ENCODE measurements at regions not wholly inside any gene's neighbourhood (a gene's known extent, or its start where the extent isn't known, plus 50 kb on each side); places are given as distances from the start of the nearest gene placed in this dataset.

GRCh38 chr2:126358122-126358521 lies 297.8 kb upstream of the GYPC start:
- Histone ChIP-seq H3K79me1 (ENCODE audit: low read depth in 1 of 2, low read length in 2 of 2) (no peaks in the 10 kb centered on the region), H3K36me3 (ENCODE audit: control insufficient read depth, insufficient read depth, low read length) (no peaks in the 10 kb centered on the region), H2BK20ac (ENCODE audit: low read depth, low read length) (no peak overlapping the region), H3K14ac (replicated peaks; ENCODE audit: low read depth, low read length) (no peak overlapping the region), H2BK15ac (ENCODE audit: low read depth, low read length) (no peak overlapping the region), H3K27me3 (ENCODE audit: control insufficient read depth, insufficient read depth, low read length) (no peaks in the 10 kb centered on the region), H3K27ac (ENCODE audit: insufficient read depth, low read length) (no peak overlapping the region), H3K4me3 (ENCODE audit: insufficient read depth, low read depth, low read length) (no peak overlapping the region), H4K91ac (ENCODE audit: insufficient read depth, low read depth, low read length) (no peak overlapping the region), H2AK5ac (ENCODE audit: low read depth, low read length) (no peak overlapping the region), H3K56ac (ENCODE audit: extremely low read depth, insufficient read depth, low read length) (no peak overlapping the region), H3K23ac (ENCODE audit: low read depth, low read length) (no peak overlapping the region), H3K18ac (ENCODE audit: low read depth, low read length) (no peak overlapping the region), H2AFZ (replicated peaks; ENCODE audit: low read length, poor library complexity) (no peak overlapping the region), H3K4me2 (ENCODE audit: low read depth, low read length) (no peak overlapping the region), H4K8ac (ENCODE audit: low read depth in 2 of 2, low read length in 2 of 2) (no peak overlapping the region), H3K4ac (ENCODE audit: low read depth, low read length) (no peak overlapping the region), H4K5ac (ENCODE audit: low read depth, low read length) (no peak overlapping the region), H2BK120ac (ENCODE audit: low read depth, low read length) (no peak overlapping the region), H3K4me1 (ENCODE audit: control insufficient read depth, insufficient read depth, low read length) (no peaks in the 10 kb centered on the region), H2AK9ac (replicated peaks; ENCODE audit: low read depth, low read length, poor library complexity) (no peak overlapping the region), H3K9me3 (ENCODE audit: control insufficient read depth, insufficient read depth, low read length) (no peaks in the 10 kb centered on the region), H3K9me1 (ENCODE audit: insufficient read depth, low read length) (no peaks in the 10 kb centered on the region), H3K9ac (ENCODE audit: low read depth, low read length) (no peak overlapping the region), H4K20me1 (ENCODE audit: insufficient read depth, low read length) (no peaks in the 10 kb centered on the region), H2BK5ac (ENCODE audit: low read depth, low read length, poor library complexity, severe bottlenecking) (no peak overlapping the region)
- TF ChIP-seq NFE2L2 (IDR thresholded peaks at IDR 0.05; ENCODE audit: low read depth, low read length) (no peak), MAFK (IDR thresholded peaks at IDR 0.05; ENCODE audit: low read depth, low read length) (no peak), CHD1 (IDR thresholded peaks at IDR 0.05; ENCODE audit: low read depth, low read length) (no peak), BHLHE40 (IDR thresholded peaks at IDR 0.05; ENCODE audit: low read depth, low read length) (no peak), RAD21 (IDR thresholded peaks at IDR 0.05; ENCODE audit: low read length) (no peak), CEBPB (IDR thresholded peaks at IDR 0.05; ENCODE audit: low read depth, low read length) (no peak), MAZ (IDR thresholded peaks at IDR 0.05; ENCODE audit: borderline replicate concordance, low read depth, low read length) (no peak), MXI1 (IDR thresholded peaks at IDR 0.05; ENCODE audit: borderline replicate concordance, low read depth, low read length) (no peak), FOS (IDR thresholded peaks at IDR 0.05; ENCODE audit: low read depth, low read length) (no peak)
- TF ChIP-seq, protein P1, sequence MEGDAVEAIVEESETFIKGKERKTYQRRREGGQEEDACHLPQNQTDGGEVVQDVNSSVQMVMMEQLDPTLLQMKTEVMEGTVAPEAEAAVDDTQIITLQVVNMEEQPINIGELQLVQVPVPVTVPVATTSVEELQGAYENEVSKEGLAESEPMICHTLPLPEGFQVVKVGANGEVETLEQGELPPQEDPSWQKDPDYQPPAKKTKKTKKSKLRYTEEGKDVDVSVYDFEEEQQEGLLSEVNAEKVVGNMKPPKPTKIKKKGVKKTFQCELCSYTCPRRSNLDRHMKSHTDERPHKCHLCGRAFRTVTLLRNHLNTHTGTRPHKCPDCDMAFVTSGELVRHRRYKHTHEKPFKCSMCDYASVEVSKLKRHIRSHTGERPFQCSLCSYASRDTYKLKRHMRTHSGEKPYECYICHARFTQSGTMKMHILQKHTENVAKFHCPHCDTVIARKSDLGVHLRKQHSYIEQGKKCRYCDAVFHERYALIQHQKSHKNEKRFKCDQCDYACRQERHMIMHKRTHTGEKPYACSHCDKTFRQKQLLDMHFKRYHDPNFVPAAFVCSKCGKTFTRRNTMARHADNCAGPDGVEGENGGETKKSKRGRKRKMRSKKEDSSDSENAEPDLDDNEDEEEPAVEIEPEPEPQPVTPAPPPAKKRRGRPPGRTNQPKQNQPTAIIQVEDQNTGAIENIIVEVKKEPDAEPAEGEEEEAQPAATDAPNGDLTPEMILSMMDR (conservative IDR thresholded peaks at IDR 0.05; ENCODE audit: low read depth, low read length) = no peak
- TF ChIP-seq, protein P2, sequence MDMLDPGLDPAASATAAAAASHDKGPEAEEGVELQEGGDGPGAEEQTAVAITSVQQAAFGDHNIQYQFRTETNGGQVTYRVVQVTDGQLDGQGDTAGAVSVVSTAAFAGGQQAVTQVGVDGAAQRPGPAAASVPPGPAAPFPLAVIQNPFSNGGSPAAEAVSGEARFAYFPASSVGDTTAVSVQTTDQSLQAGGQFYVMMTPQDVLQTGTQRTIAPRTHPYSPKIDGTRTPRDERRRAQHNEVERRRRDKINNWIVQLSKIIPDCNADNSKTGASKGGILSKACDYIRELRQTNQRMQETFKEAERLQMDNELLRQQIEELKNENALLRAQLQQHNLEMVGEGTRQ (IDR thresholded peaks at IDR 0.05; ENCODE audit: low read depth, low read length) = no peak
- TF ChIP-seq, protein P3, sequence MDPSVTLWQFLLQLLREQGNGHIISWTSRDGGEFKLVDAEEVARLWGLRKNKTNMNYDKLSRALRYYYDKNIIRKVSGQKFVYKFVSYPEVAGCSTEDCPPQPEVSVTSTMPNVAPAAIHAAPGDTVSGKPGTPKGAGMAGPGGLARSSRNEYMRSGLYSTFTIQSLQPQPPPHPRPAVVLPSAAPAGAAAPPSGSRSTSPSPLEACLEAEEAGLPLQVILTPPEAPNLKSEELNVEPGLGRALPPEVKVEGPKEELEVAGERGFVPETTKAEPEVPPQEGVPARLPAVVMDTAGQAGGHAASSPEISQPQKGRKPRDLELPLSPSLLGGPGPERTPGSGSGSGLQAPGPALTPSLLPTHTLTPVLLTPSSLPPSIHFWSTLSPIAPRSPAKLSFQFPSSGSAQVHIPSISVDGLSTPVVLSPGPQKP (IDR thresholded peaks at IDR 0.05; ENCODE audit: borderline replicate concordance, low read depth, low read length) = no peak
- WGBS, 2 experiments (ENCODE audit: extremely low coverage in 2 of 2, insufficient read length in 1 of 2) = no CpG with 5 or more reads among the region's 1 CpG
- no peak for ATAC-seq (ENCODE audit: low read depth)
- dilution Hi-C loops (cut with HindIII; ENCODE audit: low sequenced_read_pairs, unreplicated experiment) = no loop called here
- ChIA-PET POLR2A (ENCODE audit: unreplicated experiment) (no interaction called here), CTCF (no interaction called here)
- in situ Hi-C loops (cut with MboI; ENCODE audit: low sequenced_read_pairs) = no loop called here
- no peak for DNase-seq
- BruUV-seq (replicated peaks) = no TSS peak
- intact Hi-C loops (cut with micrococcal nuclease) = no loop called here

Measured in IMR-90 (cell line).